IMR-90 (cell line): ENCODE measurements at regions not wholly inside any gene's neighbourhood (a gene's known extent, or its start where the extent isn't known, plus 50 kb on each side); places are given as distances from the start of the nearest gene placed in this dataset.

Experiments
- ATAC-seq: fragments of 200-7000 bp; cut with Tn5 transposase; 2 replicates; pipeline ENCODE4 v1.9.1; 2020; ENCODE audit warnings: low read depth, mild to moderate bottlenecking, moderate library complexity
- BruUV-seq: library from RNA; stranded (reverse); fragments of 400-500 nt; replicated peaks from 2 replicates; lab custom pipeline; 2021; lab: Mats Ljungman, UMichigan
- CTCF ChIA-PET: fragments of 300-600 bp; formaldehyde crosslinking; extraction: SDS; loops from one replicate; lab custom pipeline; 2021; ENCODE audit warnings: antibody characterized with exemption; lab: Yijun Ruan, JAX
- POLR2A ChIA-PET: fragments of 300-600 bp; sonication (Branson Sonifier 250); formaldehyde crosslinking; loops from one replicate; lab custom pipeline; 2022; ENCODE audit warnings: antibody characterized with exemption; ENCODE audit not compliant: unreplicated experiment; lab: Charles Lee
- DNase-seq: peaks from one replicate; pipeline ENCODE4 v3.0.0; 2013
- H2AFZ ChIP-seq: replicated peaks from 2 replicates; pipeline ENCODE3; 2013; ENCODE audit warnings: low read length, mild to moderate bottlenecking; ENCODE audit not compliant: poor library complexity
- H2AK5ac ChIP-seq: 2 replicates; pipeline ENCODE4 v1.6.1; 2013; ENCODE audit warnings: low read depth, low read length, inconsistent platforms
- H2AK9ac ChIP-seq: replicated peaks from 2 replicates; pipeline ENCODE3; 2013; ENCODE audit warnings: mild to moderate bottlenecking, low read depth, low read length, moderate library complexity; ENCODE audit not compliant: poor library complexity
- H2BK120ac ChIP-seq: 2 replicates; pipeline ENCODE4 v1.6.1; 2013; ENCODE audit warnings: low read depth, low read length, inconsistent platforms
- H2BK15ac ChIP-seq: 3 replicates; pipeline ENCODE4 v1.6.1; 2013; ENCODE audit warnings: low read depth, low read length, inconsistent platforms
- H2BK20ac ChIP-seq: 2 replicates; pipeline ENCODE4 v1.6.1; 2013; ENCODE audit warnings: low read depth, mild to moderate bottlenecking, inconsistent platforms, low read length, moderate library complexity
- H2BK5ac ChIP-seq: 2 replicates; pipeline ENCODE4 v1.6.1; 2013; ENCODE audit warnings: mild to moderate bottlenecking, low read depth, low read length, inconsistent platforms; ENCODE audit not compliant: poor library complexity, severe bottlenecking
- H3K14ac ChIP-seq: replicated peaks from 2 replicates; pipeline ENCODE4 v1.6.1; 2013; ENCODE audit warnings: low read depth, low read length, inconsistent platforms
- H3K18ac ChIP-seq: 2 replicates; pipeline ENCODE4 v1.6.1; 2013; ENCODE audit warnings: low read depth, low read length, control low read depth
- H3K23ac ChIP-seq: 2 replicates; pipeline ENCODE4 v1.6.1; 2013; ENCODE audit warnings: low read depth, low read length, inconsistent platforms
- H3K27ac ChIP-seq: 2 replicates; pipeline ENCODE4 v1.5.1; 2013; ENCODE audit warnings: mild to moderate bottlenecking, control low read depth, low read length; ENCODE audit not compliant: insufficient read depth
- H3K27me3 ChIP-seq: 2 replicates; pipeline ENCODE4 v1.6.1; 2013; ENCODE audit warnings: low read length; ENCODE audit not compliant: control insufficient read depth, insufficient read depth
- H3K36me3 ChIP-seq: 2 replicates; pipeline ENCODE4 v1.6.1; 2013; ENCODE audit warnings: low read length, mixed read lengths; ENCODE audit not compliant: control insufficient read depth, insufficient read depth
- H3K4ac ChIP-seq: 2 replicates; pipeline ENCODE4 v1.6.1; 2013; ENCODE audit warnings: low read depth, low read length, inconsistent platforms
- H3K4me1 ChIP-seq: 2 replicates; pipeline ENCODE4 v1.6.1; 2013; ENCODE audit warnings: low read length, mixed read lengths; ENCODE audit not compliant: control insufficient read depth, insufficient read depth
- H3K4me2 ChIP-seq: 2 replicates; pipeline ENCODE4 v1.6.1; 2013; ENCODE audit warnings: low read depth, mild to moderate bottlenecking, control low read depth, low read length, moderate library complexity
- H3K4me3 ChIP-seq: 2 replicates; pipeline ENCODE4 v1.5.1; 2013; ENCODE audit warnings: low read depth, mild to moderate bottlenecking, control low read depth, low read length, moderate library complexity; ENCODE audit not compliant: insufficient read depth
- H3K56ac ChIP-seq: 2 replicates; pipeline ENCODE4 v1.6.1; 2013; ENCODE audit warnings: low read length, inconsistent platforms; ENCODE audit not compliant: insufficient read depth; ENCODE audit errors: extremely low read depth
- H3K79me1 ChIP-seq, 2 experiments: 2 replicates each; pipeline ENCODE4 v1.6.1; 2013; ENCODE audit warnings: low read length in 2 of 2, inconsistent platforms in 1 of 2, low read depth in 1 of 2
- H3K9ac ChIP-seq: 2 replicates; pipeline ENCODE4 v1.6.1; 2013; ENCODE audit warnings: low read depth, low read length, control low read depth
- H3K9me1 ChIP-seq: 2 replicates; pipeline ENCODE4 v1.6.1; 2013; ENCODE audit warnings: low read length, inconsistent platforms; ENCODE audit not compliant: insufficient read depth
- H3K9me3 ChIP-seq: 2 replicates; pipeline ENCODE4 v1.6.1; 2013; ENCODE audit warnings: low read length; ENCODE audit not compliant: control insufficient read depth, insufficient read depth
- H4K20me1 ChIP-seq: 2 replicates; pipeline ENCODE4 v1.6.1; 2013; ENCODE audit warnings: low read length, inconsistent platforms; ENCODE audit not compliant: insufficient read depth
- H4K5ac ChIP-seq: 2 replicates; pipeline ENCODE4 v1.6.1; 2013; ENCODE audit warnings: mild to moderate bottlenecking, low read depth, low read length, control low read depth
- H4K8ac ChIP-seq, 2 experiments: 2 replicates each; pipeline ENCODE4 v1.6.1; 2013; ENCODE audit warnings: low read depth in 2 of 2, low read length in 2 of 2, control low read depth in 1 of 2, inconsistent platforms in 1 of 2
- H4K91ac ChIP-seq: 2 replicates; pipeline ENCODE4 v1.6.1; 2013; ENCODE audit warnings: low read depth, low read length, inconsistent platforms; ENCODE audit not compliant: insufficient read depth
- FOS ChIP-seq: fragments of 150-350 bp; IDR thresholded peaks from 2 replicates; pipeline ENCODE4 v1.6.1; 2016; ENCODE audit warnings: low read depth, low read length
- NFE2L2 ChIP-seq: fragments of 150-350 bp; IDR thresholded peaks from 2 replicates; pipeline ENCODE4 v1.6.1; 2016; ENCODE audit warnings: low read depth, mild to moderate bottlenecking, low read length
- POLR2A ChIP-seq: IDR thresholded peaks from 2 replicates; pipeline ENCODE4 v1.6.1; 2012; ENCODE audit warnings: mild to moderate bottlenecking, low read depth, low read length
- SMC3 ChIP-seq: fragments of 150-350 bp; IDR thresholded peaks from 2 replicates; pipeline ENCODE4 v1.6.1; 2016; ENCODE audit warnings: low read depth, mild to moderate bottlenecking, antibody characterized with exemption, low read length, moderate library complexity
- dilution Hi-C: fragments of 300-500 bp; cut with HindIII; formaldehyde crosslinking; loops from one replicate; pipeline ENCODE4 v1.14.3; 2018; ENCODE audit warnings: low sequenced_read_pairs; ENCODE audit not compliant: unreplicated experiment
- in situ Hi-C: fragments of 300-500 bp; cut with MboI; formaldehyde crosslinking; loops from 3 replicates; pipeline ENCODE4 v1.14.3; 2019; ENCODE audit warnings: low sequenced_read_pairs, inconsistent platforms, mixed read lengths
- intact Hi-C: fragments of 100-400 bp; cut with micrococcal nuclease; formaldehyde crosslinking; loops from 2 replicates; pipeline ENCODE4 v1.10.0; 2022

DNA sequence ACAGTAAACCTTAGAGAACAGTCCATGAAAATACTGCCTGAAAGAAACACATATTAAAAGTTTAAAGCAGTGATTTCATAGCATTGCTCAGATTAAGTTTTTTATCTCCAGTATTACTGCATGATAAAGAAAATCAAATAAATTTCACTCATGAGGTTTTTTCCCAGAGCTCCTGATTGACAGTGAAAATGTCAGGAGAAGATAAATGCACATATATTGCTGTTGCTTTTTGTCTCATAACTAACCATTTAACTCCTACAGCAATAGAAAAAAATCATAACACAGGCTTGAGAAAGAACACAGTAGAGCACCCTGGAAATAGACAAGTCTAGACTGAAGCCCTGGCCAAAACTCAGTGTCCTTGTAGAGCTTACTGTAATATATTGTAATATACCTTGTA lies 391.0 kb downstream of the TMX3 start:
- Histone ChIP-seq H2AK9ac (no peak overlapping the region), H2AK5ac (no peak overlapping the region), H3K4me2 (no peak overlapping the region), H3K27ac (no peak overlapping the region), H4K8ac (no peak overlapping the region), H3K9me1 (no peaks in the 10 kb centered on the region), H3K9ac (no peak overlapping the region), H3K56ac (no peak overlapping the region), H2BK15ac (no peak overlapping the region), H2BK5ac (no peak overlapping the region), H3K9me3 (no peaks in the 10 kb centered on the region), H3K14ac (no peak overlapping the region), H3K23ac (no peak overlapping the region), H3K36me3 (no peaks in the 10 kb centered on the region), H4K20me1 (no peaks in the 10 kb centered on the region), H2BK20ac (no peak overlapping the region), H3K4ac (no peak overlapping the region), H2AFZ (no peak overlapping the region), H3K27me3 (no peaks in the 10 kb centered on the region), H3K79me1 (no peaks in the 10 kb centered on the region), H4K5ac (no peak overlapping the region), H3K4me3 (no peak overlapping the region), H3K18ac (no peak overlapping the region), H2BK120ac (no peak overlapping the region), H3K4me1 (no peaks in the 10 kb centered on the region), H4K91ac (no peak overlapping the region)
- in situ Hi-C loops = no loop called here
- TF ChIP-seq SMC3 (no peak), NFE2L2 (no peak), POLR2A (no peak), FOS (no peak)
- no TSS peak for BruUV-seq
- dilution Hi-C loops = no loop called here
- intact Hi-C loops = no loop called here
- ATAC-seq = no peak
- ChIA-PET POLR2A (no interaction called here), CTCF (interaction anchor here (0.8 kb wide), 1 partner anchor 12 kb away, joined by 5 read pairs; no protein-coding TSS in a partner anchor)
- no peak for DNase-seq
